ENCODE measurements at regions not wholly inside any gene's neighbourhood (a gene's known extent, or its start where the extent isn't known, plus 50 kb on each side); places are given as distances from the start of the nearest gene placed in this dataset.

- TF ChIP-seq POLR2AphosphoS5 (IDR thresholded peaks at IDR 0.05) (no peak), POLR2A (IDR thresholded peaks at IDR 0.05) (no peak), CTCF (IDR thresholded peaks at IDR 0.05) (no peak)
Observed at GRCh38 chr14:71709076-71709475, 223.2 kb upstream of the RGS6 start.

Measured in transverse colon (tissue), 4 donors.